Uterus (tissue), 2 donors: ENCODE measurements at regions not wholly inside any gene's neighbourhood (a gene's known extent, or its start where the extent isn't known, plus 50 kb on each side); places are given as distances from the start of the nearest gene placed in this dataset.

ENCODE experiments used
- POLR2A ChIP-seq, 2 donors: fragments of 450-650 bp; IDR thresholded peaks; one replicate each; pipeline ENCODE4 v1.6.1; 2016; ENCODE audit warnings: antibody characterized with exemption in 2 of 2, mild to moderate bottlenecking in 1 of 2, moderate library complexity in 1 of 2
- TF ChIP-seq, protein P1 (sequence below), 4 experiments: fragments of 200-600 bp in 2 of 4; fragments of 450-650 bp in 2 of 4; sonication (generic) in 2 of 4; IDR thresholded peaks; one replicate each; pipeline ENCODE4 v1.5.1; 2016 to 2019; ENCODE audit warnings: antibody characterized with exemption in 4 of 4, mild to moderate bottlenecking in 2 of 4, moderate library complexity in 1 of 4

- TF ChIP-seq, protein P1, sequence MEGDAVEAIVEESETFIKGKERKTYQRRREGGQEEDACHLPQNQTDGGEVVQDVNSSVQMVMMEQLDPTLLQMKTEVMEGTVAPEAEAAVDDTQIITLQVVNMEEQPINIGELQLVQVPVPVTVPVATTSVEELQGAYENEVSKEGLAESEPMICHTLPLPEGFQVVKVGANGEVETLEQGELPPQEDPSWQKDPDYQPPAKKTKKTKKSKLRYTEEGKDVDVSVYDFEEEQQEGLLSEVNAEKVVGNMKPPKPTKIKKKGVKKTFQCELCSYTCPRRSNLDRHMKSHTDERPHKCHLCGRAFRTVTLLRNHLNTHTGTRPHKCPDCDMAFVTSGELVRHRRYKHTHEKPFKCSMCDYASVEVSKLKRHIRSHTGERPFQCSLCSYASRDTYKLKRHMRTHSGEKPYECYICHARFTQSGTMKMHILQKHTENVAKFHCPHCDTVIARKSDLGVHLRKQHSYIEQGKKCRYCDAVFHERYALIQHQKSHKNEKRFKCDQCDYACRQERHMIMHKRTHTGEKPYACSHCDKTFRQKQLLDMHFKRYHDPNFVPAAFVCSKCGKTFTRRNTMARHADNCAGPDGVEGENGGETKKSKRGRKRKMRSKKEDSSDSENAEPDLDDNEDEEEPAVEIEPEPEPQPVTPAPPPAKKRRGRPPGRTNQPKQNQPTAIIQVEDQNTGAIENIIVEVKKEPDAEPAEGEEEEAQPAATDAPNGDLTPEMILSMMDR (IDR thresholded peaks at IDR 0.05): no peak
- no peak for TF ChIP-seq POLR2A (IDR thresholded peaks at IDR 0.05)
Observed at GRCh38 chr13:50522506-50522905, 321.0 kb downstream of the DLEU7 start.
